BLaER1 treated with 17β-estradiol and CSF1 and Interleukin-3, amounts not matched to agents 10 nM and 100 nM (cell line): ENCODE measurements at regions not wholly inside any gene's neighbourhood (a gene's known extent, or its start where the extent isn't known, plus 50 kb on each side); places are given as distances from the start of the nearest gene placed in this dataset.

Experiments
- H3K27ac ChIP-seq, 11 experiments: shearing (Covaris generic); formaldehyde crosslinking; 2 replicates each; pipeline ENCODE4 v1.8.1; 2022
- H3K27me3 ChIP-seq, 11 experiments: shearing (Covaris generic); formaldehyde crosslinking; 2 replicates each; pipeline ENCODE4 v1.8.1; 2022
- H3K36me3 ChIP-seq, 11 experiments: shearing (Covaris generic); formaldehyde crosslinking; 2 replicates each; pipeline ENCODE4 v1.8.1; 2022
- H3K4me1 ChIP-seq, 10 experiments: shearing (Covaris generic); formaldehyde crosslinking; 2 replicates each; pipeline ENCODE4 v1.8.1; 2022
- H3K4me2 ChIP-seq, 11 experiments: shearing (Covaris generic); formaldehyde crosslinking; 2 replicates each; pipeline ENCODE4 v1.8.1; 2022
- H3K4me3 ChIP-seq, 10 experiments: shearing (Covaris generic); formaldehyde crosslinking; 2 replicates each; pipeline ENCODE4 v1.8.1; 2022
- H3K9ac ChIP-seq, 11 experiments: shearing (Covaris generic); formaldehyde crosslinking; 2 replicates each; pipeline ENCODE4 v1.8.1; 2022
- H3K9me3 ChIP-seq, 11 experiments: shearing (Covaris generic); formaldehyde crosslinking; replicated peaks in 1 of 11; 2 replicates each; pipeline ENCODE4 v1.8.1; 2022
- H4K20me1 ChIP-seq, 11 experiments: shearing (Covaris generic); formaldehyde crosslinking; 2 replicates each; pipeline ENCODE4 v1.8.1; 2022
- Cebpa-rat ChIP-seq, 11 experiments: shearing (Covaris generic); IDR thresholded peaks; 2 replicates each; pipeline ENCODE4 v1.8.1; 2022

DNA sequence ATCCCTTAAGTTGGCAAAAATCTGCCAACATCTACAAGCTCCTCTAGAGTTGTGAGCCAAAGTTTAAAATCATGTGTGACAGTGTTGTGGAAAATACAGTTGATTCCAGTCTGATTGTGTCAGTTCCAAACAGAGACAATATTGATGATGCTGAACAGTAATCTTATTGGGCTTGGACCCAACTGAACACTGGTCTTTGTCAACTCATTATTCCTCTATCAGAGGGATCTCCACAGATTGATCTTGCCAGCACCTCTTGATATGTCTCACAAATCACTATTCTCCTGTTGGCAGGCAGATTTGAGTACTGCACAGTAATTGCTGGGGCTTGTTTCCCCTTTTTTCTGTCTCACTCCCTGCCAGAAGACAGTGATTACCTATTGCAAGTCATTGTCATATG, 326.6 kb upstream of the DPH6 start:
- Histone ChIP-seq H3K36me3 (no peaks in the 10 kb centered on the region), H4K20me1 (no peaks in the 10 kb centered on the region), H3K9ac (no peak overlapping the region), H3K27me3 (no peaks in the 10 kb centered on the region), H3K4me2 (no peak overlapping the region), H3K4me3 (no peak overlapping the region), H3K9me3 (no peaks in the 10 kb centered on the region), H3K4me1 (no peaks in the 10 kb centered on the region), H3K27ac (no peak overlapping the region)
- no peak for TF ChIP-seq Cebpa-rat (IDR thresholded peaks at IDR 0.05)

DNA sequence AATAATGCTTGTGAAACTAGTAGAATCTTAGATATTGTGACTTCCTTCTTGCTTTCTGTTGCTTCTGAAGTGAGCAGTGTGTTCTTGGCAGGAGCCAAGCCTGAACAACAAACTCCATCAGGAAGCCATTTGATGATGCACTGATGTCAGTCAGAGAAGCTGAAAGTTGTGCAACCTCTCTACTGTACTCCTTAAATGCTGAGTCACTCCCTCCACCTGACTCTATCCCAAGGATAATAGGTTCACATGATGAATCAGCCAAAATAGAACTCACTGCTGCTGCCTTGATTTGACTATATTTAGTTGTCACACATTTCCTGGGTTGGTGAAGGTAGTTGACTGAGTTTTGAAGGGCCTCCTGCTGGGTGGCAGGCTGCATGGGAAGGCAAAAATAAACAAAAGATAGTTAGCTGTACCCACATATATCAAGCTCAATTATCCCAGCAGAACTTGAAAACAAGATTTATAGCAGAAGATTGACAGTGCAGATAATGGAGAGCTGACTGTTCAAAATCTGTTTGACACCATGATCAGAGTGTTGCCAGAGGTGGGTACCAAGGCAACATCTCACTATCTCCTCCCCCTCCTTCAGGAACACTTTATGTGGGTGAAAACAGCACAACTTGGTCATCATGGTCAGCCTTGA, 328.4 kb upstream of the DPH6 start:
- H3K9ac ChIP-seq: no peak overlapping the region
- no peak overlapping the region for H3K4me2 ChIP-seq

DNA sequence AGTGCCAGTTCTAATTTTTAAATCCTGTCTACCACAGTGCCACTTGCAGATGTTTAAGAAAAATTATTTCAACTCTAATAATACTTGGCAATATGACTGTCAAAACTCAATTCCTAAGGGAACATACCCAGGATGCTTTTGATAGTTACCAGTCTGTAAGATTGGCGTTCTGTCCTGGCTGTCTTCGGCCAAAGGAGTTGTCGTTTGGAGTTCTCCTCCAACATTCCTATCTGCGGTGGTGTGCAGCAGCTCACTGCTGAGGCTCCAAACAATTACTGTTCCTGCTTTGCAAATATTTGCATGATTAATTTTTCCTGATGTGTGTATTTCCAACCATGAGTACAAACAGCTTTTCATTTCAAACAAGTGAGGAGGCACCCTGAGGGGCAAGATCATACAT, 330.8 kb upstream of the DPH6 start:
- H4K20me1 ChIP-seq: no peaks in the 10 kb centered on the region
- H3K27me3 ChIP-seq: no peaks in the 10 kb centered on the region
- H3K4me2 ChIP-seq: no peak overlapping the region
- no peaks in the 10 kb centered on the region for H3K4me1 ChIP-seq
- no peaks in the 10 kb centered on the region for H3K36me3 ChIP-seq
- no peak overlapping the region for H3K27ac ChIP-seq
- no peak overlapping the region for H3K4me3 ChIP-seq
- no peaks in the 10 kb centered on the region for H3K9me3 ChIP-seq
- TF ChIP-seq Cebpa-rat (IDR thresholded peaks at IDR 0.05): no peak
- no peak overlapping the region for H3K9ac ChIP-seq

More for the DNA sequence above, 328.4 kb upstream of the DPH6 start:
- H3K4me1 ChIP-seq: no peaks in the 10 kb centered on the region
- no peaks in the 10 kb centered on the region for H4K20me1 ChIP-seq
- no peaks in the 10 kb centered on the region for H3K27me3 ChIP-seq
- peak in 2 of 11 experiments; percentile 10 to 53; a peak in 1 of 22 replicates for TF ChIP-seq Cebpa-rat (IDR thresholded peaks at IDR 0.05)
- no peaks in the 10 kb centered on the region for H3K9me3 ChIP-seq
- H3K4me3 ChIP-seq: no peak overlapping the region
- no peaks in the 10 kb centered on the region for H3K36me3 ChIP-seq
- no peak overlapping the region for H3K27ac ChIP-seq

DNA sequence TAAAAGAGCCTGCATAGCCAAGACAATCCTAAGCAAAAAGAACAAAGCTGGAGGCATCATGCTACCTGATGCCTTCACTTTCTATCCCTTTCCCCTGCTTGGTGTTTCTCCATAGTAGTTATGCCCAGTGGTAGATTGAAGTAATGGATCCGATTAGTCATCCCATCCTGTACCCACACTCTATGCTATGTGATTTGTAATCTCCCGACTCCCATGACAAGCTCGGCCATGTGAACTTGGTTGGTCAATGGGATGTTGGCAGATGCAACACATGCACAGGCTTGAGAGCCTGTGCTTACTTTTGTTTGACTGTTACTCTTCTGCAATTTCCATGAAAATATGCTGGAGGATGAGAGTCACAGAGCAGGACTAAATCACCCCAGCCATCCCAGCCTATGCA, 334.9 kb upstream of the DPH6 start:
- no peak overlapping the region for H3K9ac ChIP-seq
- H4K20me1 ChIP-seq: no peaks in the 10 kb centered on the region
- H3K4me2 ChIP-seq: no peak overlapping the region
- no peaks in the 10 kb centered on the region for H3K4me1 ChIP-seq
- no peak overlapping the region for H3K27ac ChIP-seq
- H3K4me3 ChIP-seq: no peak overlapping the region
- no peak for TF ChIP-seq Cebpa-rat (IDR thresholded peaks at IDR 0.05)
- H3K9me3 ChIP-seq: no peaks in the 10 kb centered on the region
- H3K27me3 ChIP-seq: no peaks in the 10 kb centered on the region
- no peaks in the 10 kb centered on the region for H3K36me3 ChIP-seq

DNA sequence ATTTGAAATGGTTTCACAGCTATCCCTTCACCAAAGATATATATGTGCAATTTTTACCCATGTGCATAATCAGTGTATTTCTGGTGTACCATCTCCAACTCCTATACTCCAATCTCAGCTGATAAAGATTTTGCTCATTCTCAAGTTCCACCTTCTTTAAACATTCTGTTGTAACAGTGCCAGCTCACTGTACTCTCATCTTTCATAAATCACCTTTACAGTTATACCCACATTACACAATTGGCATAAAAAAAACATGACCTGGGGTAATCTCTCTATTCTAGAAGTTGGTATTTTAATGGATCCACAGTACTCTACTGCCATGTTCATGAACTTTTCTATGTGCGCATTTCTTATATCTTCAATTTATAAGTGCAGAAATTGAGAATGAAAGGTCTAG, 339.9 kb upstream of the DPH6 start:
- Histone ChIP-seq H3K27ac (no peak overlapping the region), H3K9ac (no peak overlapping the region), H3K4me2 (no peak overlapping the region), H4K20me1 (no peaks in the 10 kb centered on the region), H3K9me3 (no peaks in the 10 kb centered on the region), H3K4me1 (no peaks in the 10 kb centered on the region), H3K4me3 (no peak overlapping the region), H3K36me3 (no peaks in the 10 kb centered on the region), H3K27me3 (no peaks in the 10 kb centered on the region)
- no peak for TF ChIP-seq Cebpa-rat (IDR thresholded peaks at IDR 0.05)

DNA sequence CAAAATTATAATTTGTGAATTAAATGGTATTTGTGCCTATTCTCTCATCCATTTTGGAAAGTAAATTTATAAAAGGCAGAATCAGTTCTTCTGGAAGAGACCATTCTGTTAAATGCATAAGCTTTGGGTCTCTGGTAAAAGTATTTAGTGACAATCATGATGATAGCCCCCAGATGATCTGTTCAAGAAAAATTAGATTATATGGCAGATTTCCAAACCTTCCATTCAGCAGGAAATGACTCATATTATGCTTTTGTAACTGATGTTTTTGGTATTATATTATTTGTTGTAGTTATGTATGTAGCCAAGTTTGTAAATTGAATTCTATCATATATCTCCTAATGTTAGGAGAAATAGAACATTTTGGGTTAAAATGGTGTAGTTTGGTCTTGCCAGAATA, 340.8 kb upstream of the DPH6 start:
- Histone ChIP-seq H3K4me3 (no peak overlapping the region), H3K27me3 (no peaks in the 10 kb centered on the region), H3K27ac (no peak overlapping the region), H3K9me3 (no peaks in the 10 kb centered on the region), H3K4me1 (no peaks in the 10 kb centered on the region), H3K9ac (no peak overlapping the region), H3K36me3 (no peaks in the 10 kb centered on the region), H4K20me1 (no peaks in the 10 kb centered on the region), H3K4me2 (no peak overlapping the region)
- TF ChIP-seq Cebpa-rat (IDR thresholded peaks at IDR 0.05): no peak

DNA sequence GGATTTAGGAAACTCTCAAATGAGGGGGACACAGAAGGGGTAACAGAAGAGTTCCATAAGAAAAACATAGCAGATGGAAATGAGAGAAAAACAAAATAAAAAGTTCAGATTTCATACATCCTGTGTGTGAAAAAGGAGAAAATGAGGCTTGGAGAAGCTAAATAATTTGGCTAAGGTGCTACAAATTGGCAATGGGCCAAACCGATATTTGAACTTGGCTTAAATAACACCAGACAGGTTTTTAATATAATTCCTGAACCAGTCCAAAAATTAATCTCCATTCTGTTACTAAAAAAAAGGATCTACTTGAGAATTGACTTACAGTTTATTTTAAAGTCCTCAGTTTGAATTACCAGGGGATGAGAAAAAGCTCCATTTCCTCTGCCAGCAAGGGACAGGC, 342.9 kb upstream of the DPH6 start:
- no peak for TF ChIP-seq Cebpa-rat (IDR thresholded peaks at IDR 0.05)
- no peaks in the 10 kb centered on the region for H4K20me1 ChIP-seq
- H3K9me3 ChIP-seq: no peaks in the 10 kb centered on the region
- H3K4me1 ChIP-seq: no peaks in the 10 kb centered on the region
- H3K4me3 ChIP-seq: no peak overlapping the region
- H3K27me3 ChIP-seq: no peaks in the 10 kb centered on the region
- H3K27ac ChIP-seq: no peak overlapping the region
- no peak overlapping the region for H3K9ac ChIP-seq
- H3K4me2 ChIP-seq: no peak overlapping the region
- no peaks in the 10 kb centered on the region for H3K36me3 ChIP-seq

DNA sequence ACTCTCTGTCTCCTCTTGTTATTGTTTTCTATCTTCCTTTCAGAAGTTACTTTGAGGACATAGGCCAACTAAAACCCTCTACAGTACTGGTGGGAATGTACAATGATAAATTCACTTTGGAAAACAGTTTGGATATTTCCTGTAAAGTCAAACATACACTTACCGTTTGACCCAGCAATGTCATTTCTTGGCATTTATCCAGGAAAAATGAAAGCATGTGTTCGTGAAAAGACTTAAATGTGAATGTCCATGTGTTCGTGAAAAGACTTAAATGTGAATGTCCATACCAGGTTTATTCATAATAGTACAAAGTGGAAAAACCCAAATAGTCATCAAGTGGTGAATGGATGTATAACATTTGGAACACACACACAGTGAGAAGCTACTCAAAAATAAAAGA, 361.5 kb upstream of the DPH6 start:
- H3K4me2 ChIP-seq: no peak overlapping the region
- no peaks in the 10 kb centered on the region for H3K27me3 ChIP-seq
- no peaks in the 10 kb centered on the region for H3K36me3 ChIP-seq
- no peak overlapping the region for H3K27ac ChIP-seq
- H3K9ac ChIP-seq: no peak overlapping the region
- no peak overlapping the region for H3K4me3 ChIP-seq
- H3K4me1 ChIP-seq: no peaks in the 10 kb centered on the region
- TF ChIP-seq Cebpa-rat (IDR thresholded peaks at IDR 0.05): no peak
- no peaks in the 10 kb centered on the region for H4K20me1 ChIP-seq
- no peaks in the 10 kb centered on the region for H3K9me3 ChIP-seq

DNA sequence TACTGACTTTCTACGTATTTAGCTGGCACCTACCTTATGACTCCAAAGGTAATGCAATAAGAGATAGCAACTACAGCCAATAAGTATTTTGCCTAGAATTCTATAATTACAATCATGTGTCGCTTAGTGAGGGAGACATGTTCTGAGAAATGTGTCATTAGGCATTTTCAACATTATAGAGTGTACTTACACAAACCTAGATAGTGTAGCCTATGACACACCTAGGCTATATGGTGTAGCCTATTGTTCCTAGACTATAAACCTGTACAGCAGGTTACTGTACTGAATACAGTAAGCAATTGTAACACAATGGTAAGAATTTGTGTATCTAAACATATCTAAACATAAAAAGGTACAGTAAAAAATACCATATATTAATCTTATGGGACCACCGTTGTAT, 363.4 kb upstream of the DPH6 start:
- Histone ChIP-seq H3K4me3 (no peak overlapping the region), H3K36me3 (no peaks in the 10 kb centered on the region), H3K9ac (no peak overlapping the region), H4K20me1 (no peaks in the 10 kb centered on the region), H3K4me1 (no peaks in the 10 kb centered on the region), H3K27me3 (no peaks in the 10 kb centered on the region), H3K9me3 (peaks cover 0 to 8% (median 3%) of the 10 kb centered on the region in 11 experiments; a peak in 16 of 22 replicates), H3K4me2 (no peak overlapping the region), H3K27ac (no peak overlapping the region)
- no peak for TF ChIP-seq Cebpa-rat (IDR thresholded peaks at IDR 0.05)

DNA sequence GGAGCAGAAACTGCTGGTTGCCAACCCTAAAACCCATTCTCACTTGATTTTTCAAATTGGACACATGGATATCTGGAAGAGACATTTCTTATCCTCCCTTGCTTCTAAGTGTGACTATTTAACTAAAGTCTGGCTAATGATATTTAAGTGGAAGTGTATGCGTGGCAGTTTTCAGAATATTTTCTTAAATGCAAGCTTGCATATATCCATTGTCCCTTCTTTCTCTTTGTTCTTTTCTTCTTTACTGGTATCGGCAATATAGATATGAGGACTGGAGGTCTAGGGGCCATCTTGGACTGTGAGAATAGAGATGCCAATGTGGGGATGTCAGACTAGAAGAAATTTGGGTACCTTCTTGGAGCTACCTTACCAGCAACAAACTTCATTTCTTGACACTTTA, 364.3 kb upstream of the DPH6 start:
- Histone ChIP-seq H3K4me3 (no peak overlapping the region), H3K9me3 (peaks cover 0 to 13% (median 10%) of the 10 kb centered on the region in 11 experiments; a peak in 17 of 22 replicates), H3K4me1 (no peaks in the 10 kb centered on the region), H3K27me3 (no peaks in the 10 kb centered on the region), H3K27ac (no peak overlapping the region), H3K36me3 (no peaks in the 10 kb centered on the region), H3K9ac (no peak overlapping the region), H3K4me2 (no peak overlapping the region), H4K20me1 (no peaks in the 10 kb centered on the region)
- TF ChIP-seq Cebpa-rat (IDR thresholded peaks at IDR 0.05): no peak
